OCI-LY1 (cell line): ENCODE measurements at regions not wholly inside any gene's neighbourhood (a gene's known extent, or its start where the extent isn't known, plus 50 kb on each side); places are given as distances from the start of the nearest gene placed in this dataset.

Experiments
- CTCF ChIP-seq: fragments of 200-600 bp; sonication (generic), shearing (Covaris generic); IDR thresholded peaks from 2 replicates; pipeline ENCODE4 v1.5.1; 2017; ENCODE audit warnings: mild to moderate bottlenecking, antibody characterized with exemption, low read length, moderate library complexity, mixed read lengths
- EZH2 ChIP-seq: fragments of 200-600 bp; sonication (generic), shearing (Covaris generic); IDR thresholded peaks from 2 replicates; pipeline ENCODE4 v1.8.0; 2017; ENCODE audit warnings: borderline replicate concordance, mixed run types, mild to moderate bottlenecking, antibody characterized with exemption, low read length, moderate library complexity, mixed read lengths

GRCh38 chr3:147244397-147244796 is 161.9 kb downstream of the ZIC4 start:
- TF ChIP-seq CTCF (no peak), EZH2 (no peak)
